ENCODE measurements at regions not wholly inside any gene's neighbourhood (a gene's known extent, or its start where the extent isn't known, plus 50 kb on each side); places are given as distances from the start of the nearest gene placed in this dataset.

DNA sequence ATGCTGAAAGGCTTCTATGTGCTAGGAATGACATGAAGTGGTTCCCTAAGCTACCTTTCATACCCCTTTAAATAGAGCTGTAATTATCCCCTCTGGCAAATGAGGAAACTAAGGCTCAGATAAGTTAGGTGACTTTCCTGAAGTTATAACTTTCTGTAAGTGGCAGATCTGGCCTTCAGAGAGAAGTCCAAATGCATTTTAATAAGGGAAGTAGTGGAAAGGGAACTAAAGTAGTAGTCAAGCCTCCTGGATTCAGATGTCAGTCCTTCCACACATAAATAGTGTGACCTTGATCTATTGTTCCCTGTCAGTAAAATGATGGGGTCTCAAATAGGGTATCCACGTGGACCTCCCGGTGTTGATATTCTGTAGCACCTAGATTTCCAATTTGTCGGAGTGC lies 277.7 kb downstream of the EDEM1 start:
- TF ChIP-seq, protein P1, sequence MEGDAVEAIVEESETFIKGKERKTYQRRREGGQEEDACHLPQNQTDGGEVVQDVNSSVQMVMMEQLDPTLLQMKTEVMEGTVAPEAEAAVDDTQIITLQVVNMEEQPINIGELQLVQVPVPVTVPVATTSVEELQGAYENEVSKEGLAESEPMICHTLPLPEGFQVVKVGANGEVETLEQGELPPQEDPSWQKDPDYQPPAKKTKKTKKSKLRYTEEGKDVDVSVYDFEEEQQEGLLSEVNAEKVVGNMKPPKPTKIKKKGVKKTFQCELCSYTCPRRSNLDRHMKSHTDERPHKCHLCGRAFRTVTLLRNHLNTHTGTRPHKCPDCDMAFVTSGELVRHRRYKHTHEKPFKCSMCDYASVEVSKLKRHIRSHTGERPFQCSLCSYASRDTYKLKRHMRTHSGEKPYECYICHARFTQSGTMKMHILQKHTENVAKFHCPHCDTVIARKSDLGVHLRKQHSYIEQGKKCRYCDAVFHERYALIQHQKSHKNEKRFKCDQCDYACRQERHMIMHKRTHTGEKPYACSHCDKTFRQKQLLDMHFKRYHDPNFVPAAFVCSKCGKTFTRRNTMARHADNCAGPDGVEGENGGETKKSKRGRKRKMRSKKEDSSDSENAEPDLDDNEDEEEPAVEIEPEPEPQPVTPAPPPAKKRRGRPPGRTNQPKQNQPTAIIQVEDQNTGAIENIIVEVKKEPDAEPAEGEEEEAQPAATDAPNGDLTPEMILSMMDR (IDR thresholded peaks at IDR 0.05; ENCODE audit: borderline replicate concordance, extremely low read depth, low read length, poor library complexity, severe bottlenecking), result no peak
- TF ChIP-seq EZH2 (IDR thresholded peaks at IDR 0.05; ENCODE audit: borderline replicate concordance, low read depth, low read length, severe bottlenecking), result no peak

All from DND-41 (cell line).